Mesenchymal stem cell (in vitro differentiated cells and primary cell): ENCODE measurements at regions not wholly inside any gene's neighbourhood (a gene's known extent, or its start where the extent isn't known, plus 50 kb on each side); places are given as distances from the start of the nearest gene placed in this dataset.

Experiments used
- DNase-seq: peaks from one replicate; pipeline ENCODE4 v3.0.0-alpha.2; 2013
- H2AFZ ChIP-seq: one replicate; pipeline ENCODE4 v1.6.1; 2013; ENCODE audit warnings: low read depth, mild to moderate bottlenecking, control low read depth, inconsistent platforms, low read length, moderate library complexity
- H2AK5ac ChIP-seq: 2 replicates; pipeline ENCODE4 v1.6.1; 2013; ENCODE audit warnings: low read length, moderate library complexity, mild to moderate bottlenecking, inconsistent platforms; ENCODE audit not compliant: severe bottlenecking
- H2BK120ac ChIP-seq: one replicate; pipeline ENCODE4 v1.6.1; 2013; ENCODE audit warnings: low read depth, mild to moderate bottlenecking, inconsistent platforms, low read length, moderate library complexity
- H2BK12ac ChIP-seq, 2 experiments: one replicate each; pipeline ENCODE4 v1.6.1; 2013; ENCODE audit warnings: inconsistent platforms in 2 of 2, low read length in 2 of 2, mild to moderate bottlenecking in 2 of 2, moderate library complexity in 2 of 2, control low read depth in 1 of 2
- H2BK15ac ChIP-seq: one replicate; pipeline ENCODE4 v1.6.1; 2013; ENCODE audit warnings: mild to moderate bottlenecking, low read depth, inconsistent platforms; ENCODE audit not compliant: poor library complexity, severe bottlenecking
- H2BK5ac ChIP-seq: 2 replicates; pipeline ENCODE4 v1.6.1; 2013; ENCODE audit warnings: low read depth, mild to moderate bottlenecking, low read length, control low read depth, inconsistent platforms; ENCODE audit not compliant: poor library complexity, severe bottlenecking
- H3K14ac ChIP-seq, 2 experiments: one replicate each; pipeline ENCODE4 v1.6.1; 2013; ENCODE audit warnings: inconsistent platforms in 2 of 2, low read length in 2 of 2, control low read depth in 1 of 2, mild to moderate bottlenecking in 1 of 2, moderate library complexity in 1 of 2
- H3K18ac ChIP-seq, 2 experiments: one replicate each; pipeline ENCODE4 v1.6.1; 2013; ENCODE audit warnings: inconsistent platforms in 2 of 2, low read length in 2 of 2, control low read depth in 1 of 2, low read depth in 1 of 2, mild to moderate bottlenecking in 1 of 2
- H3K23ac ChIP-seq, 2 experiments: one replicate each; pipeline ENCODE4 v1.6.1; 2013; ENCODE audit warnings: inconsistent platforms in 2 of 2, low read length in 2 of 2, mild to moderate bottlenecking in 2 of 2, moderate library complexity in 2 of 2, control low read depth in 1 of 2
- H3K27ac ChIP-seq: 2 replicates; pipeline ENCODE4 v1.5.1; 2013; ENCODE audit warnings: mild to moderate bottlenecking, moderate library complexity, low read length, control low read depth, inconsistent platforms; ENCODE audit not compliant: poor library complexity, severe bottlenecking
- H3K27me3 ChIP-seq, 2 experiments: 2 replicates each; pipeline versions ENCODE4 v1.6.1 to v1.7.0; 2013; ENCODE audit warnings: low read length in 2 of 2, mild to moderate bottlenecking in 2 of 2, moderate library complexity in 2 of 2, control low read depth in 1 of 2, inconsistent platforms in 1 of 2; ENCODE audit not compliant: control insufficient read depth in 1 of 2, insufficient read depth in 1 of 2
- H3K36me3 ChIP-seq, 2 experiments: 2 replicates each; pipeline versions ENCODE4 v1.6.1 to v1.7.0; 2013; ENCODE audit warnings: low read length in 2 of 2, control low read depth in 1 of 2, inconsistent platforms in 1 of 2, low read depth in 1 of 2, mild to moderate bottlenecking in 1 of 2; ENCODE audit not compliant: insufficient read depth in 2 of 2, control insufficient read depth in 1 of 2
- H3K4ac ChIP-seq, 2 experiments: one replicate each; pipeline ENCODE4 v1.6.1; 2013; ENCODE audit warnings: inconsistent platforms in 2 of 2, low read length in 2 of 2, mild to moderate bottlenecking in 2 of 2, moderate library complexity in 2 of 2, control low read depth in 1 of 2, low read depth in 1 of 2
- H3K4me1 ChIP-seq: 2 replicates; pipeline ENCODE4 v1.6.1; 2013; ENCODE audit warnings: low read depth, low read length, control low read depth; ENCODE audit not compliant: control insufficient read depth, insufficient read depth
- H3K4me2 ChIP-seq: 2 replicates; pipeline ENCODE4 v1.6.1; 2013; ENCODE audit warnings: low read length, mild to moderate bottlenecking, inconsistent platforms; ENCODE audit not compliant: poor library complexity, severe bottlenecking
- H3K4me3 ChIP-seq, 2 experiments: 2 replicates each; pipeline versions ENCODE4 v1.5.1 to v1.7.0; 2013; ENCODE audit warnings: low read length in 2 of 2, mild to moderate bottlenecking in 2 of 2, control low read depth in 1 of 2, low read depth in 1 of 2; ENCODE audit not compliant: insufficient read depth in 1 of 2
- H3K79me1 ChIP-seq: replicated peaks from 2 replicates; pipeline ENCODE4 v1.6.1; 2013; ENCODE audit warnings: mild to moderate bottlenecking, control low read depth, low read length, inconsistent platforms; ENCODE audit not compliant: poor library complexity, severe bottlenecking
- H3K9ac ChIP-seq: 2 replicates; pipeline ENCODE4 v1.7.0; 2013; ENCODE audit warnings: mild to moderate bottlenecking, low read length, moderate library complexity
- H3K9me3 ChIP-seq: 2 replicates; pipeline ENCODE4 v1.7.0; 2013; ENCODE audit warnings: mild to moderate bottlenecking, low read length; ENCODE audit not compliant: control insufficient read depth
- H4K8ac ChIP-seq: one replicate; pipeline ENCODE4 v1.6.1; 2013; ENCODE audit warnings: inconsistent platforms, mild to moderate bottlenecking, low read length, moderate library complexity
- H4K91ac ChIP-seq: one replicate; pipeline ENCODE4 v1.6.1; 2013; ENCODE audit warnings: mild to moderate bottlenecking, low read length, inconsistent platforms
- WGBS: methylation state at CpG from one replicate; pipeline ENCODE4 v1.1.7; 2013; ENCODE audit warnings: mixed read lengths; 5-methylcytosine and 5-hydroxymethylcytosine counted together

- 51% methylated on average over 3 of the region's 4 CpGs for WGBS
Observed at GRCh38 chr16:8342276-8342675, 248.0 kb downstream of the TMEM114 start.

GRCh38 chr16:8330761-8331160 lies 259.6 kb downstream of the TMEM114 start:
- no peak overlapping the region for H3K4ac ChIP-seq
- no peak for DNase-seq
- H4K8ac ChIP-seq = no peak overlapping the region
- no peak overlapping the region for H2BK15ac ChIP-seq
- H2AK5ac ChIP-seq = no peak overlapping the region
- no peak overlapping the region for H2BK5ac ChIP-seq
- H2BK12ac ChIP-seq = no peak overlapping the region
- no peak overlapping the region for H3K4me3 ChIP-seq
- H2AFZ ChIP-seq = no peak overlapping the region
- H3K9me3 ChIP-seq = no peaks in the 10 kb centered on the region
- H3K79me1 ChIP-seq = no peaks in the 10 kb centered on the region
- no peak overlapping the region for H3K14ac ChIP-seq
- no peak overlapping the region for H3K23ac ChIP-seq
- H3K27me3 ChIP-seq = no peaks in the 10 kb centered on the region
- H3K27ac ChIP-seq = no peak overlapping the region
- H3K4me1 ChIP-seq = no peaks in the 10 kb centered on the region
- no peak overlapping the region for H3K18ac ChIP-seq
- WGBS = 72% methylated on average over 5 of the region's 5 CpGs
- H2BK120ac ChIP-seq = no peak overlapping the region
- no peaks in the 10 kb centered on the region for H3K36me3 ChIP-seq
- H4K91ac ChIP-seq = no peak overlapping the region
- H3K4me2 ChIP-seq = no peak overlapping the region
- H3K9ac ChIP-seq = no peak overlapping the region

More at GRCh38 chr16:8342276-8342675, 248.0 kb downstream of the TMEM114 start:
- no peak overlapping the region for H2BK120ac ChIP-seq
- H4K8ac ChIP-seq = no peak overlapping the region
- no peak overlapping the region for H3K4ac ChIP-seq
- H3K18ac ChIP-seq = no peak overlapping the region
- peaks cover 4% of the 10 kb centered on the region for H3K9me3 ChIP-seq
- H3K27ac ChIP-seq = no peak overlapping the region
- no peak overlapping the region for H2AK5ac ChIP-seq
- no peaks in the 10 kb centered on the region for H3K27me3 ChIP-seq
- no peak for DNase-seq
- no peak overlapping the region for H2BK5ac ChIP-seq
- H3K14ac ChIP-seq = no peak overlapping the region
- H3K79me1 ChIP-seq = no peaks in the 10 kb centered on the region
- H2BK15ac ChIP-seq = no peak overlapping the region
- no peaks in the 10 kb centered on the region for H3K4me1 ChIP-seq
- no peak overlapping the region for H3K4me3 ChIP-seq
- no peak overlapping the region for H2AFZ ChIP-seq
- H2BK12ac ChIP-seq = no peak overlapping the region
- no peaks in the 10 kb centered on the region for H3K36me3 ChIP-seq
- H3K23ac ChIP-seq = no peak overlapping the region
- no peak overlapping the region for H3K9ac ChIP-seq
- H4K91ac ChIP-seq = no peak overlapping the region
- H3K4me2 ChIP-seq = no peak overlapping the region

GRCh38 chr16:8326232-8326631 lies 264.1 kb downstream of the TMEM114 start:
- no peak overlapping the region for H3K4ac ChIP-seq
- no peak overlapping the region for H4K8ac ChIP-seq
- H3K4me2 ChIP-seq = no peak overlapping the region
- no peak overlapping the region for H2BK120ac ChIP-seq
- no peaks in the 10 kb centered on the region for H3K4me1 ChIP-seq
- H3K9me3 ChIP-seq = no peaks in the 10 kb centered on the region
- no peak overlapping the region for H3K27ac ChIP-seq
- H3K36me3 ChIP-seq = no peaks in the 10 kb centered on the region
- no peak for DNase-seq
- no peak overlapping the region for H3K14ac ChIP-seq
- no peak overlapping the region for H2AK5ac ChIP-seq
- no peak overlapping the region for H2BK12ac ChIP-seq
- H2BK5ac ChIP-seq = no peak overlapping the region
- no peak overlapping the region for H3K18ac ChIP-seq
- H3K4me3 ChIP-seq = no peak overlapping the region
- no peak overlapping the region for H2BK15ac ChIP-seq
- no peak overlapping the region for H3K9ac ChIP-seq
- no peaks in the 10 kb centered on the region for H3K79me1 ChIP-seq
- no peaks in the 10 kb centered on the region for H3K27me3 ChIP-seq
- no peak overlapping the region for H2AFZ ChIP-seq
- no peak overlapping the region for H4K91ac ChIP-seq
- no peak overlapping the region for H3K23ac ChIP-seq
- WGBS = 92% methylated on average over 9 of the region's 9 CpGs

DNA sequence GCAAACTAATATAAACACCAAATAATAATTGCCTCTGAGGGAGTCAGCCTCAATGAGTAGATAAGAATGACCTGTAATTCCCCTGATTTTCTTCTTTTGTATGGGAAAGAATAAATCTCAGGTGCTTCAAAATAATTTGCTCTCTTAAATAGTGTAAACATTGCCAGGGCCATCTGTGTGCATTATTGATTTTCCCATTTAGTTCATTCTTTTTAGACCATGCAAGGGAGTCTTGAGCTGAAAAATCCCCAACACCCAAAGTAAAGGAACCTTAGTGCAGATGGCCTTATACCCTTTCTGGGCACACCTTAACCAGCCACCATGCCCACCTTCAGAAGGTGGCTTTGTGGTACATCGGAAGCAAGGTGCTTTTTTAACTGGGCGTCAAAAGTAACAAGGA lies 267.2 kb downstream of the TMEM114 start:
- H3K18ac ChIP-seq = no peak overlapping the region
- no peaks in the 10 kb centered on the region for H3K4me1 ChIP-seq
- no peak for DNase-seq
- H3K27ac ChIP-seq = no peak overlapping the region
- H3K9me3 ChIP-seq = no peaks in the 10 kb centered on the region
- H3K36me3 ChIP-seq = no peaks in the 10 kb centered on the region
- no peak overlapping the region for H2BK15ac ChIP-seq
- no peak overlapping the region for H2BK12ac ChIP-seq
- no peak overlapping the region for H2AK5ac ChIP-seq
- H3K4me2 ChIP-seq = no peak overlapping the region
- H4K8ac ChIP-seq = no peak overlapping the region
- H3K14ac ChIP-seq = no peak overlapping the region
- no peaks in the 10 kb centered on the region for H3K27me3 ChIP-seq
- no peak overlapping the region for H3K4ac ChIP-seq
- no peak overlapping the region for H2AFZ ChIP-seq
- 92% methylated on average over 2 of the region's 2 CpGs for WGBS
- no peak overlapping the region for H4K91ac ChIP-seq
- H3K79me1 ChIP-seq = no peaks in the 10 kb centered on the region
- H3K23ac ChIP-seq = no peak overlapping the region
- no peak overlapping the region for H3K4me3 ChIP-seq
- no peak overlapping the region for H2BK120ac ChIP-seq
- H3K9ac ChIP-seq = no peak overlapping the region
- H2BK5ac ChIP-seq = no peak overlapping the region
